ENCODE measurements at regions not wholly inside any gene's neighbourhood (a gene's known extent, or its start where the extent isn't known, plus 50 kb on each side); places are given as distances from the start of the nearest gene placed in this dataset.

DNA sequence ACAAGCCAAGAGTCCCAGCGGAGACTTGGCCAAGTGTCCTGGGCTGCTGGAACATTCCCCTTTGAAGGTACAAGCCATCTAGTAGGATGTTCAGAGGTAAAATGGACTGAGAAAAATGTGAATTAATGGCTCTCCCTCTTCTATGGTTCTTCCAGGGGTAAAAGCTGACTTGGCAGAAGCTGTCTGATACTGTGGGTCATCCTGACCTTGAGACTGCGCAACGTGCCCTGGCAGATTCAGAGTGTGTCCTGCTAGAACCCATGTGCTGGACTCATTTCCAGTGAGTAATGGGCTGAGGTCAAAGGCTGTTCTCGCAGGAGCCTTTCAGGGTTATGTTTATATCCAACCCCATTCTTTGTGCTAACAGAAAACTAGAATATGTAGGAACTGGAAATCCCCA, 423.0 kb upstream of the CD180 start:
- no peak for DNase-seq (ENCODE audit: low read depth in 4 of 4, low spot score in 2 of 4)

DNA sequence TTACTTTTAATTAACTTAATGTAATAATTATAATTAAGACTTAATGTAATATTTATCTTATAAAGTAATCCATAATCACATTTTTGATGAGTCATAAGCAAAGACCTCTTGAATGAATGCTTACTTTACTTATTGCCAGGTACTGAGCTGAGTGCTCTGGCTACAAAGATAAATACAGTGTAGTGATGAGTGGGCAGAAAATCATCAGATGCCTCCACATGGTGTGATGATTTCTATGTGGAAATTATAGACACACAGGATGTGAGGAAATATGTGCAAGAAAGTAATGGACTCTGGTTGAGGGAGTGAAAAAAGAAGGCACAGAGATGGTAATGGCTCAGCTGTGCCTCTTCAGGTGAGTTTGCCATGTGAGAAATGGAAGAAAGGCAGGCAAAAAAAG, 422.6 kb upstream of the CD180 start:
- no peak for DNase-seq (ENCODE audit: low read depth in 4 of 4, low spot score in 2 of 4)

DNA sequence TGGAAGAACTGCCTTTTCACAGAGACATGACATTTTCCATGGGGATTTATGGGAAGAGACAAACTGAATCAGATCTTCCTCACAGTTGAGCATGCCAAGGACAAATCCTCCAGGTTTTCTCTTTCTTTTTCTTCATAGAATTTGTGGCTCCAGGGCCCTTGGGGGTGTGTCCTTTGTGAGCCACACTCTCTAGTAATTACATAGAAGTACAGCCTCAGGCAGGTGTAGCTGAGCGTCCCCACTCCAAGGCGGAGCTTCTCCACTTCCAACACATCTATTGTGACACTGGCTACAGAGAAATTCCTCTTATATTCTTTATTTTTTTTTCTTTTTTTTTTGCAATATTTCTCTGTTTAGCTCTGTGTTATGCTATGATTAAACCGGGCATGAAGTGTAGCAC, 420.5 kb upstream of the CD180 start:
- DNase-seq (ENCODE audit: low read depth in 4 of 4, low spot score in 2 of 4), result no peak

DNA sequence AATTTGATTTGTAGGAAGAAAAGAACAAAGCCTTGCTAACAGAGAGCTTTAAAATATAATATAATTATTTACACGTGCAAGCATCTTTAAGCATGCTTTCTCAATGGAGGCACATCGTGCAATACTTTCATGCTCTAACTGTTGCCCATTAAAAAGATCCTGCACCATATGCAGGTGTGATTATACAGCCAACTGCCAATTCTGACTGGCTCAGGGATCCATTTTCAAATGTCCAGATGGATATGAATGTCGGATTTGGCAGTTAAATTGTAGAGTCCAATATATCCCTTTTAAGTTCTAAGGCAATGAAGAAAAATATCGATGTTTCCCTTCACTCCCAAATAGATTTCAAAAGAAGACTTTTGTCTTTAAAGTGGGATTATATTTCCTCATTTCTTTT, 416.4 kb upstream of the CD180 start:
- DNase-seq (ENCODE audit: low read depth in 4 of 4, low spot score in 2 of 4), result no peak

DNA sequence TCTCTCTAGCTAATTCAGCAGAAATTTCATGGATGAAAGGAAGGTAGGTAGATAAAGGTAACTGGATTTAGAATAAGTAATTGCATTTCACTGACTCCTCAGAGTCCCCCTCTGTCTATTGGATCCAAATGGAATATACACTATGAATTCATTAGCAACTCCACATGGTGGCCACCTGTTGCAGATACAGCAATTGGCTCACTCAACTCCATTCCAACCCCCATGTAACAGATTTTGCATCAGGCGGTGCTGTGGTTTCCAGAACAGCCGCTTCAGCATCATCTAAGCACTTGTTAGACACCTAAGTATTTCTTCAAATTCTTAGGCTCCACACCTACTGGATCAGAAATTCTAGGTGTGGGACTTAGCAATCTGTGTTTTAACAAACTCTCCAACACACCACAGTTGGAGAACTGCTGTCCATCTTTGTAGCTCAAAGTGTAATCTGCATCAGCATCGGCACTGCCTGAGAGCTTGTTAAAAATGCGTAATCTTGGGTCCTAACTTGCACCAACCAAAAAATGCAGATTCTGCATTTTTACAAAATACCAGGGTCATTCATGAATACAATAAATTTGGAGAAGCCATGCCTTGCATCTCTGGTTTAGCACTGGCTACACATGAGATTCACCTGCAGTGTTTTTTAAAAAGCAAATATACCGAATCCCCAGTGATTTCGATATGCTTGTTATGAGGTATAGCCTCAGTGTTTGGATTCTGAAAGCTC, 413.8 kb upstream of the CD180 start:
- no peak for DNase-seq (ENCODE audit: low read depth in 4 of 4, low spot score in 2 of 4)

DNA sequence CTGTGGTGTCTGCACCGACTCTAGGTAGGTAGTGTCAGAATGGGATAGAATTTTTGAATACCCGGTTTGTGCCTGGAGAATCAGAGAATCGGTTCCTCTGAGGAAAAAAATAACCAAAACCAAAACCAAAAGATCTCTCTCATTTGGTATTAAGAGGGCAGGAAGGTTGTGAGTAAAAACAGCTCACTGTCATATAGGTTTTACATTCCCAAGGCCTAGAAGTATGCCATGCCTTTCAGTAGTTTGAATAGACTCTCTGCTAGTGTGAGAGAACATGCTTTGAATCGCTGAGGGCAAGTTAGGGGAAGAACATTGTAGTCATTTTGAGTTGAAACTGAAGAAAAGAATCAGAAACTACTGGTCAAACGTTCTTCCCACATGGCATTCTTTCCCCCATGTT, 411.4 kb upstream of the CD180 start:
- DNase-seq (ENCODE audit: low read depth in 4 of 4, low spot score in 2 of 4), result no peak

DNA sequence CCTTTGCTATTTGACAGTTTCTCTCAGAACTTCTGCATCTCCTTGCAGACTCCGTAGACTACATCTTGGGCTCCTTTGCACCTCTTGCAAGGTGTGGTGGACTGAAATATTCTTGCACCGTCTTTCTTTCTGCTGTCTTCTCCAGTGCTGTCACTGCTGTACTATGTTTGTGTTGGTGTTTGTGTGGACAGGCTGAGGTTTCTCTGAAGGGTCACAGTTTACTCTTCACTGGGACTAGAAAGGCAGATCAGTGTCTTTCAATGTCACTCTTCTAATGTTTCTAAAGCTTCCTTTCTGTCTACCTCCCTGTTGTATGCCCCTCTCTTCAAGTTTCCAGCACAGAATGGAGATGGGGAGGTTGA, 410.0 kb upstream of the CD180 start:
- no peak for DNase-seq (ENCODE audit: low read depth in 4 of 4, low spot score in 2 of 4)

DNA sequence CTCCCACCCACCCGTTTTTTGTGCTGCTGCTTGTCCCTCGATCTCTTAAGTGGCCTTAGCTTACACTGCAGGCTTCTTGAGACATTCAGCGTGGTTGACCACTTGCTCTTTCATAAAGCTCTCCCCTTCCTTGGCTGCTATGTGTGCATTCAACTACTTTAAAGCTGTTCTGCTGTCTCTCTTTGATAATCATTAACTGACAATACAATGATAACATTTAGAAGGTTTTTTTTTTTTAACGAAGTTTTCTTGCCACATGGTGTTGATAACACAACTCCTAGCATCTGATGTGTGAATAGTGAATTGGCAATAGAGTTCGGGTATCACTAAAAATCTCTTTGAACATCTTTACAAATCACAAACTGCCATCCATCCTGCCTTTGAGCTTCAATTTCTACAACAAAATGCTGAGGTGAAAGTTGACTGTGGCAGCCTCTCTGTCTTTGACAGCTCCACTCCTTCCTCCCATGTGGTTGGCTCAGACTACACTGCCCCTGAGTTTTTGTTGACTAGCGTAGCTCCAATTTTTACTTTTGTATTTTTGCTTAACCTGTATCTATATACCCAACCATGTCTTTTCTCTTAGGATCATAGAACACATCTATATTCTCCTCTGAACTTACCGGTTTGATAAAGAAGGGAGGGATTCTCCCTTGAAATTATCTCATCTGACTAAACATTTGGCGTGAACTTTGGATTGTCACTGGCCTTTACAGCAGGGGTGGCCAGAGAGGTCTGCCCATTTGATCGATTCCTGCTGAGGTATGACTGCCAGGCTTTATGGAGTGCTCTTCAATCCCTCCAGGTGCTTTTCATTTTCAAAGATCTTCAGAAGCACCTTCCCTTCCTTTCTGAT, 409.4 kb upstream of the CD180 start:
- no peak for DNase-seq (ENCODE audit: low read depth in 4 of 4, low spot score in 2 of 4)

DNA sequence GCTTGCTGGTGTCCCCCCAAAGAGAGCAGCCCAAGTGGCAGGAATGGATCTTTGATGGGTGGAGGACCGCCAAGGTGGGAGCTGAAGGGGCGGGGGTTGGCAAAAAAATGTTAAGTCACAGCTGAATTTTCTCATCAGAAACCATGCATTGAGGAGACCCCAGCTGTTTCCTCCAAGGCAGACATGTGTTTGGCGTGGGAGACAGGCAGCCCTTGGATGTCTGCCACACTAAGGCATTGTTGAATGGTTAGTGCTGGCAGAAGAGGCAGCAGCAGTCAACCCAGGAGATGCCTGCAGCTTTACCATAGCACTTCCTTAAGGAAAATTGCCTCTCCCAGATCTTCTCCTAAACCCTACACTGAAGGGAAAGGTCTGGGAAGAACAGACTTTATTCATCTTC, 394.9 kb upstream of the CD180 start:
- DNase-seq (ENCODE audit: low read depth in 4 of 4, low spot score in 2 of 4), result no peak

DNA sequence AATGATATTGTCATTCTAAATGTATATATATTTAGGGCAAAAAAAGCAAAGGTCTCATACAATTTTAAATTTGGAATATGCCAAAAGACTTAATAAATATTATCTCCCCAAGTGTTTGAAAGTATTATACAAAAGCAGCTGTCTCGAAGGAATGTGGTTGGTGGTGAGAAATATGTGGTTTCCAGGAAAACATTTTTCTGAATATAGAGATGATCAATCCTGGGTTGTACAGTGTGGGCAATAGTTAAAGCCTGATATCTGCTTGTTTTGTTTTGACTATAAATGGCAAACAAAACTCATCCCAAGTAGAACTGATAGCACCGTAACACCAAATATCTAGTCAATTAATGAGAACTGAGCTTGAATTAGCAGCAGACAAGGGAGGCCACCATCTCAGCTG, 391.8 kb upstream of the CD180 start:
- no peak for DNase-seq (ENCODE audit: low read depth in 4 of 4, low spot score in 2 of 4)

DNA sequence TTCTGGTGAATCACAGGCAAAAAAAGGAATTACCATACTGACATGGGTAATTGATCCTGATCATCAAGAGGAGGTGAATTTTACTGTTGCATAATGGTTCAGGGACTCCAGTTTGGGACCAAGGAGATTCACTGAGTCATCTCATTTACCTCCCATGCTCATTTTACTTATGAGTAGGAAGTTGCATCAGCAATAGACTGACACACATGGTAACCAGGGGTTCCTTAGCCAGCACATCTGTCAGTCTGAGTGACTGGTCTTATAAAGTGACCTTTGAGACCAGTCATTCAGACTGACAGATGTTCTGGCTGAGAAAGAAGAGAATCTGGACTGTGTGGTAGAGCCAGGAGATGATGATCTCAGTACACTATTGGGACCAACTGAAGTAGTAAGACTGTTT, 384.6 kb upstream of the CD180 start:
- no peak for DNase-seq (ENCODE audit: low read depth in 4 of 4, low spot score in 2 of 4)

DNA sequence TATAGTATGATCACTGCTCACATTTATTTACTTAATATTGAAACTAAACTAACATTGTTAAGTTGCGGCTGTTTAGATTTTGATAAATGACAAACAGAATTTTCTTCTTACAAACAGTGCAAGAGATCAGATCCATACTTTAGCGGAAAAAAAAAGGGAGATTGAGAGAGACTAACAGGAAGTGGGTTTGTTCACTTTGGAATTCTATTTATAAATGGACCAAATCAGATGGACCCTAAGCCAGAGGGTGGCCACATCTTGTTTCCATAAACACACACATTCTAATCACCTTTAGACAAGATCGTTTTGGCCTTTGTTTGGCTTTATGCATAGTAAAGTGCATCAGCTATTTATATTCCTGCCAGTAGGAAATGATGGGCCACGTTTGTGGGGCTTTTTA, 381.4 kb upstream of the CD180 start:
- DNase-seq (ENCODE audit: low read depth in 4 of 4, low spot score in 2 of 4), result no peak

DNA sequence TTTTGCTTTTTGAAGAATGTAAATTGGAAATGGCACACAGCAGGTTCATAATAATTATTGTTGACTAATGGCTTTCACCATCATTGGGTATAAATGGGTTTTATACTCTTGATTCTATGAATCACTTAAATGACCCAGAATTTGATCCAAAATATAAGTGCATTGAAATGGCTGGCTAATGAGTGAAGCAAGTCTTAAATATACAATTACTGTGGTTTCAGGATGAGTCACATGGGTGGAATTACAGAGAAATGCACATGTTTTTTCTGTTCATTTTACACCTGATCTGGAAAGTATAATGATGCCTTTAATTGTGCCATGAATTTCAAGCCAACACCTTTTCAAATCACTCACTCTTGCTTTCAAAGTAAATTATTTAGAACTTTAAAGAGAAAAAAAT, 380.8 kb upstream of the CD180 start:
- DNase-seq (ENCODE audit: low read depth in 4 of 4, low spot score in 2 of 4), result no peak

DNA sequence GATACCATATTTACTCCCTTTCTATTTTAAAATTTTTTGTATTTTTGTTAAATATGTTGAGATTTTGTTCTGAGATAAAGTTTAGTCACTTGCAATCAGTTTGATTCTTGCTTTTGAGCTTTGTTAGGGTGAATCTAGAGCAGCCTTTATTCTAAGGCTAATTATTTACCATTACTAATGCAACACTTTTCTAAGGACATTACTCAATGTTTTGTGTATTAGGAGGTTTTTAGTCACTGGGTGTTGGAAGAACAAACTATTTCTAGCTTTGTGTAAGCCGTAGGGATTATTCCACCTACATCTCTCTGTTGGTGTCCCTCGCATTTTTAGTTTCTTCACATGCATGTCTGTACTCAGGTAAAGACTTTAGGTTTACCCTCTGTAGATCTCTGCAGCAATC, 379.5 kb upstream of the CD180 start:
- DNase-seq (ENCODE audit: low read depth in 4 of 4, low spot score in 2 of 4), result no peak

DNA sequence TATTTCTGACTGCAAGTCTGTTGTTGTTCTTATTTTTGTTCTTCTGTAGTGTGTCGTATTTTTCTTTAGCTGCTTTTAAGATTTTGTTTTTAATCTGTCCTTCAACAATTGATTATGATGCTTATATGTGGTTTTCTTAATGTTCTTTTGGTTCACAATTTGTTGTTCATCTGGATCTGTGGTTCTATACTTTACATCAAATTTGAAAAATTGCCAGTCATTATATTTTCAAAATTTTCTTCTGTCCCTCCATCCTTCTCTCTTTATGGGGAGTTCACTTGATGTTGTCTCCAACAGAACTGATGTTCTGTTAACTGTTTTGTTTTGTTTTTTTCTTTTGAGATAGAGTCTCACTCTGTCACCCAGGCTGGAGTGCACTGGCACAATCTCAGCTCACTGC, 378.5 kb upstream of the CD180 start:
- no peak for DNase-seq (ENCODE audit: low read depth in 4 of 4, low spot score in 2 of 4)

DNA sequence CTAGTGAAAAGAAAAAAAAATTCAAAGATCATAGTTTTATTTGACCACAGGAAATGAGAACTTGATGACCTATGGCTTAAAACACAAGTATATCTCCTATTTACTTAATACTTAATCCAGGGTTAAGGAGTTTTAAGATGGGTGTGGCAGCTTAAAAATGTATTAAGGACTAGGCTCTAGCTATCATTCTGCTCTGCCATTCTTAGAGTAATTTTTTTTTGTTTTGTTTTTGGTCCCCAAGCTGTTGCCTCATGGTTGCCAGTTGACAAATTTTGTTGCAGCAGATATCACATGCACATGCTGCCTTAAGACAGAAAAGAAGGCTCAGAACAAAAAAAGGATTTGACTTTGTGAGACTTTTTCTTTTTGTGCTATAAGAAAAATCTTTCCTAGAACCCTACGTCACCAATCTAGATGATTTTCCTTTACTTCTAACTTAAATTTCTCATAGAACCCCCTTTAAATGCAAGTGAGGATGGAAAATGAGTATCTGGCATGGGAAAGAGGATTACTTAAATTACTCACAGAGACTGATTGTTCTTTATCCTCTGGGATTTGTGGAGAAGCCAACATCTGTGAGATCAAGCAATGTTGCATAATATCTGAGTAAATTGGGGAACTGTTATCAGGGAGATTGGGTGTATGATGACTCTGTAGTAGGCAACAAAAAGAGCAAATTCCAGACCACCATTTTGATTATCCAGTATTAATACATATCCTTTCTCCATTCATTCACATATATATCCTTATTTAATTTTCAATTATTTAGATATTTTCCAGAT, 364.7 kb upstream of the CD180 start:
- no peak for DNase-seq (ENCODE audit: low read depth in 4 of 4, low spot score in 2 of 4)

DNA sequence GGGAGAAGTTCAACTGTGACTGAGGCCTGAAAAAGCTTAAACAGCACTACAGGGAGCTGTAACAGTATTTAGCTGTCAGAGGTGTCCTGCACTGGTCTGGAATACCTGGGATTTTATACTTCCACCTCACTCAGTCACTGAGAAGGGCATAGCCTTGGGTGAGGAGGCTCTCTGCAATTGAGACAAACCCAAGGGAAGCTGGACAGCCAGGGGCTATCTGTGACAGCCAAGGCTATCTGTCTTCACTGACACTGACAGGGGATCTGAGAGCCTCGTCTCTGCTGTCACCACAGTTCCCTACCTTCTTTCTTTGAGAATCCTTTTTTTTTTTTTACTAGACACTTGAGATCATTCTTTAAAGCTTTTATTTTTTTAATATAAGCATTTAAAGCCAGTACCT, 356.2 kb upstream of the CD180 start:
- DNase-seq (ENCODE audit: low read depth in 4 of 4, low spot score in 2 of 4), result no peak

DNA sequence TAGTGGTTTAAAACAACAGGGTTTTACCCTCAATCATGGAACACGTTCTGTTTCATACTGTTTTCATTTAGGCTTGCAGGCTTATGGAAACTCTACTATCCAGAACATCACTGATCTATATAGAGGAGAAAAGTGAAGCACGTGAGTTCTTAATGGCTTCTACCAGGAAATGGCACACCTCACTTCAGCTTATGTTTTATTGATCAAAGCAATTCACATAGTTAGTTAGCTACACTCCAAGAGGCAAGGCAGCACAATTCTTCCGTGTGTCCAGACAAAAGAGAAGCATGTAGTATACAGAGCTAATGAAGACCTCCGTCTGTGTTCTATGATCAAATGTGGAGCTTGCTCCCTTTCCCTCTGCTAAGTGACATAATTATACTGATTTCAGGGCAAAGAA, 353.3 kb upstream of the CD180 start:
- DNase-seq (ENCODE audit: low read depth in 4 of 4, low spot score in 2 of 4), result no peak

DNA sequence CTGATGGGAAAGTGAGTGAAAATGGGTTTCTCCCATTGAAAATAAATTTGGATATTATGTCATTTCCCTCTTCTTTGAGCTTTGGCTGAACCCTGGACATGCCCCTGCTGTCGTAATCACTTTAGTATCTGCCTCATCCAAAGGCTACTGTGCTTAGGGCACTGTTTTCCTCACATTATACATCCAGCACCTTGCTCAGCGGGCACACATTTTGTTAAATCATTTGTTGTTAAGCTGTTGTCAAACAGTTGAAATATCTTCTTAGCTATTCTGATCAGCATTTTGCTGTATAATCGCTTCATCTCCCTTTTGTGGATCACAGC, 352.7 kb upstream of the CD180 start:
- DNase-seq (ENCODE audit: low read depth in 4 of 4, low spot score in 2 of 4), result no peak

DNA sequence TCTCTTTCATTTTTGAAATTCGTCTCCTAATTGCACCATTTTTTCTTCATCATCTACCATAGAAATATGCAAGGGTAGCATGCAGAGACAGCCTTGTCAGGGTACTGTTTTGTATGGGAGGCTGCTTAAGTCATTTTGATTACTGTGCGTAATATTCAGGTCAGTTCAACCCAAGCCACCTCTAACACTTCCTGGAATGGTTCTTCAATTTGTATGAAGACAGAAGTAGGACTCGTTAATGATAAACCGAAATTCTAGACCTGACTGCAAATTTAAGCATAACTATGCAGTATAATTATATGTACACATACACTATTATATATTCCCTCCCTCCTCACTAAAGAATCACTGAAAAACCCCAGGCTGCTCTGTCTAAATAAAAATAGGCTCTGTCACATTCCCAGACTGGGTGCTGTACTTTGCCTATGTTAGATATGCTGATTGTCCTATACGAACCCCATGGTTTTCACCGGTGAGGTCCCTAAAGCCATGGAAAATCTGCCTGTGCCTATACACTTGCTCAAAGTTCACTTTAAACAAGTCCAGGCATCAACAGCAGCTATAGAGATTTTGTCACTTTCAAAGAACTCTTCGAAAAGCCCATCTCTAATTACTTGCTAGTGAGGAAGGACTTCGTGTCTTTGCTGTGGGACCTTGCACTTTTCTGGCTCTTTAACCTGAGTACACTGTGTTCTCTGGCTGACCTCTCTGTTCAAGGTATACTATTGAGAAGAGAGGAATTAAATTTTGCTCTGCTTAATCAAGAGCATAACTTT, 352.1 kb upstream of the CD180 start:
- no peak for DNase-seq (ENCODE audit: low read depth in 4 of 4, low spot score in 2 of 4)

DNA sequence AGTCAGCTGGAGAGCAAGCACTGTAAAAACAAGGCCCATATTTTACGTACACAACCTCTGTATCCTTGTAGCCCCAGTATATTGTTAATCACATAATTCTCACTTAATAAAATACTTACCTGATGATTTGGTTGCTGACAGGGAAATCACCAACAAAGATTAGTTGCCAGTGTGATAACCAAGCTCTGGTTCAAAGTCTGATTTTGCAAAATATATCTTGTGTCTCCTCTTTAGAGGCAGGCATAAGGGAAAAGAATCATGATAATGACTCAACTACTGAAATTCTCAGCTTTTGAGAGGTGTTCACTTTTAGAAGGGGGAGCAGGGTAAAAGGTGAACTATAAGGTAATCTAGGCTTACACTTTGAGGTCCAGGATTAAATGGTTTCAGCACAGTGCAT, 351.1 kb upstream of the CD180 start:
- DNase-seq (ENCODE audit: low read depth in 4 of 4, low spot score in 2 of 4), result no peak
